GM12864 (cell line): ENCODE measurements at regions not wholly inside any gene's neighbourhood (a gene's known extent, or its start where the extent isn't known, plus 50 kb on each side); places are given as distances from the start of the nearest gene placed in this dataset.

Experiments
- DNase-seq: peaks from one replicate; pipeline ENCODE4 v3.0.0-alpha.2; 2011; ENCODE audit warnings: low read depth
- H3K4me3 ChIP-seq: 2 replicates; pipeline ENCODE4 v1.5.1; 2011; ENCODE audit warnings: mild to moderate bottlenecking, low read depth, low read length, control low read depth
- CTCF ChIP-seq: IDR thresholded peaks from 2 replicates; pipeline ENCODE4 v1.5.1; 2011; ENCODE audit warnings: low read depth, mild to moderate bottlenecking, moderate library complexity, low read length, control low read depth, inconsistent platforms; ENCODE audit errors: missing control alignments

GRCh38 chr7:9854605-9855004, 1119.1 kb upstream of the PHF14 start:
- TF ChIP-seq CTCF: no peak
- DNase-seq: no peak
- no peak overlapping the region for H3K4me3 ChIP-seq

- no peak for TF ChIP-seq CTCF
- DNase-seq: no peak
- no peak overlapping the region for H3K4me3 ChIP-seq
Measured at GRCh38 chr7:9856668-9857067, 1117.0 kb upstream of the PHF14 start.

- TF ChIP-seq CTCF: no peak
- no peak for DNase-seq
- H3K4me3 ChIP-seq: no peak overlapping the region
Measured at GRCh38 chr7:9863545-9863944, 1110.1 kb upstream of the PHF14 start.

GRCh38 chr7:9869151-9869550, 1104.5 kb upstream of the PHF14 start:
- TF ChIP-seq CTCF: no peak
- H3K4me3 ChIP-seq: no peak overlapping the region
- no peak for DNase-seq

- TF ChIP-seq CTCF: no peak
- H3K4me3 ChIP-seq: no peak overlapping the region
- no peak for DNase-seq
Measured at GRCh38 chr7:9869566-9869965, 1104.1 kb upstream of the PHF14 start.

GRCh38 chr7:9870674-9871073, 1103.0 kb upstream of the PHF14 start:
- H3K4me3 ChIP-seq: no peak overlapping the region
- DNase-seq: no peak
- TF ChIP-seq CTCF: no peak

GRCh38 chr7:9874182-9874581, 1099.5 kb upstream of the PHF14 start:
- H3K4me3 ChIP-seq: no peak overlapping the region
- no peak for TF ChIP-seq CTCF
- DNase-seq: no peak
